H1 (cell line): ENCODE measurements at regions not wholly inside any gene's neighbourhood (a gene's known extent, or its start where the extent isn't known, plus 50 kb on each side); places are given as distances from the start of the nearest gene placed in this dataset.

Experiments used
- CTCF ChIA-PET: fragments of 300-600 bp; sonication (Branson Sonifier 250); formaldehyde crosslinking; loops from one replicate; lab custom pipeline; 2021; ENCODE audit not compliant: partially characterized antibody; lab: Charles Lee
- POLR2A ChIA-PET: fragments of 300-600 bp; sonication (Branson Sonifier 250); formaldehyde crosslinking; loops from one replicate; lab custom pipeline; 2021; ENCODE audit warnings: inconsistent platforms; ENCODE audit not compliant: partially characterized antibody; lab: Charles Lee
- DNase-seq, 2 experiments: peaks; one replicate each; pipeline versions ENCODE4 v3.0.0 to v3.0.0-alpha.2; 2010 to 2022; ENCODE audit warnings: low spot score in 2 of 2, low read depth in 1 of 2, mixed read lengths in 1 of 2
- FAIRE-seq: peaks from 2 replicates; lab custom pipeline; 2011; peaks lifted over from hg19 to GRCh38; lab: Jason Lieb, UNC
- H2AFZ ChIP-seq: 2 replicates; pipeline ENCODE4 v1.8.1; 2012; ENCODE audit warnings: low read length, inconsistent platforms
- H2AK5ac ChIP-seq: 2 replicates; pipeline ENCODE4 v1.6.1; 2013; ENCODE audit warnings: low read depth, low read length
- H2BK120ac ChIP-seq: replicated peaks from 2 replicates; pipeline ENCODE3; 2013; ENCODE audit warnings: low read depth, low read length, inconsistent platforms
- H2BK12ac ChIP-seq: 2 replicates; pipeline ENCODE4 v1.6.1; 2013; ENCODE audit warnings: low read depth, low read length
- H2BK15ac ChIP-seq: 2 replicates; pipeline ENCODE4 v1.6.1; 2013; ENCODE audit warnings: low read length
- H2BK20ac ChIP-seq: 2 replicates; pipeline ENCODE4 v1.6.1; 2013; ENCODE audit warnings: low read length
- H2BK5ac ChIP-seq: 2 replicates; pipeline ENCODE4 v1.6.1; 2013; ENCODE audit warnings: low read depth, low read length
- H3K14ac ChIP-seq: 2 replicates; pipeline ENCODE4 v1.6.1; 2013; ENCODE audit warnings: inconsistent platforms; ENCODE audit not compliant: insufficient read length
- H3K18ac ChIP-seq: 2 replicates; pipeline ENCODE4 v1.6.1; 2013; ENCODE audit warnings: low read length; ENCODE audit errors: extremely low read depth
- H3K23ac ChIP-seq: 2 replicates; pipeline ENCODE4 v1.6.1; 2013; ENCODE audit warnings: inconsistent platforms; ENCODE audit not compliant: insufficient read length
- H3K23me2 ChIP-seq: 2 replicates; pipeline ENCODE4 v1.6.1; 2013; ENCODE audit warnings: low read depth, low read length
- H3K27ac ChIP-seq: 2 replicates; pipeline ENCODE4 v1.6.1; 2011; ENCODE audit warnings: low read depth, low read length, inconsistent platforms
- H3K27me3 ChIP-seq, 4 experiments: replicated peaks in 1 of 4; 1 replicate in 1 of 4; 2 replicates in 3 of 4; pipeline versions ENCODE4 v1.6.1 to v1.8.1; 2011 to 2013; ENCODE audit warnings: low read length in 3 of 4, mild to moderate bottlenecking in 3 of 4, inconsistent platforms in 2 of 4, mixed read lengths in 2 of 4, moderate library complexity in 1 of 4; ENCODE audit not compliant: control insufficient read depth in 3 of 4, insufficient read depth in 3 of 4; ENCODE audit errors: extremely low read depth in 1 of 4
- H3K36me3 ChIP-seq, 4 experiments: 2 replicates each; pipeline versions ENCODE4 v1.6.1 to v1.8.1; 2011 to 2013; ENCODE audit warnings: mild to moderate bottlenecking in 4 of 4, low read length in 3 of 4, moderate library complexity in 2 of 4, control low read depth in 1 of 4, inconsistent platforms in 1 of 4; ENCODE audit not compliant: insufficient read depth in 4 of 4, control insufficient read depth in 2 of 4
- H3K4ac ChIP-seq: replicated peaks from 2 replicates; pipeline ENCODE3; 2013; ENCODE audit warnings: low read length, low read depth, mixed read lengths, inconsistent platforms; ENCODE audit not compliant: insufficient read length
- H3K4me1 ChIP-seq, 4 experiments: replicated peaks in 1 of 4; 1 replicate in 1 of 4; 2 replicates in 3 of 4; pipeline versions ENCODE4 v1.6.1 to v1.8.1; 2011 to 2013; ENCODE audit warnings: low read length in 3 of 4, inconsistent platforms in 2 of 4, mixed read lengths in 1 of 4; ENCODE audit not compliant: insufficient read depth in 4 of 4, control insufficient read depth in 3 of 4
- H3K4me2 ChIP-seq, 2 experiments: 2 replicates each; pipeline versions ENCODE4 v1.6.1 to v1.8.1; 2011 to 2013; ENCODE audit warnings: low read depth in 2 of 2, low read length in 2 of 2, control low read depth in 1 of 2, inconsistent platforms in 1 of 2, mild to moderate bottlenecking in 1 of 2; ENCODE audit not compliant: insufficient read depth in 1 of 2
- H3K4me3 ChIP-seq, 4 experiments: fragments of 200-600, 300-600 bp in 1 of 4; sonication (generic), shearing (Covaris generic), sonication (Bioruptor Twin) in 1 of 4; 2 replicates each; pipeline versions ENCODE4 v1.5.1 to v1.8.1; 2011 to 2016; ENCODE audit warnings: low read length in 4 of 4, low read depth in 3 of 4, control low read depth in 2 of 4, inconsistent platforms in 2 of 4, mild to moderate bottlenecking in 2 of 4, mixed read lengths in 1 of 4, moderate library complexity in 1 of 4; ENCODE audit not compliant: insufficient read depth in 2 of 4; ENCODE audit errors: extremely low read depth in 1 of 4
- H3K56ac ChIP-seq: replicated peaks from 2 replicates; pipeline ENCODE3; 2013; ENCODE audit warnings: low read depth, mild to moderate bottlenecking, mixed read lengths, low read length, inconsistent platforms; ENCODE audit not compliant: insufficient read length
- H3K79me1 ChIP-seq: 2 replicates; pipeline ENCODE4 v1.6.1; 2013; ENCODE audit warnings: low read depth, low read length, control low read depth
- H3K79me2 ChIP-seq, 2 experiments: 2 replicates each; pipeline versions ENCODE4 v1.6.1 to v1.8.1; 2012 to 2013; ENCODE audit warnings: low read length in 2 of 2, mild to moderate bottlenecking in 2 of 2, inconsistent platforms in 1 of 2; ENCODE audit not compliant: insufficient read depth in 2 of 2, control insufficient read depth in 1 of 2
- H3K9ac ChIP-seq, 4 experiments: replicated peaks in 1 of 4; 1 replicate in 1 of 4; 2 replicates in 3 of 4; pipeline versions ENCODE4 v1.6.1 to v1.8.1; 2011 to 2013; ENCODE audit warnings: low read depth in 3 of 4, low read length in 3 of 4, control low read depth in 2 of 4, mild to moderate bottlenecking in 2 of 4, moderate library complexity in 2 of 4, inconsistent platforms in 1 of 4; ENCODE audit errors: extremely low read depth in 1 of 4
- H3K9me3 ChIP-seq, 2 experiments: 2 replicates each; pipeline versions ENCODE4 v1.6.1 to v1.8.1; 2012 to 2013; ENCODE audit warnings: mild to moderate bottlenecking in 2 of 2, moderate library complexity in 2 of 2, control low read depth in 1 of 2, inconsistent platforms in 1 of 2, low read depth in 1 of 2, low read length in 1 of 2, mixed read lengths in 1 of 2; ENCODE audit not compliant: insufficient read depth in 2 of 2
- H4K20me1 ChIP-seq, 2 experiments: replicated peaks in 1 of 2; 2 replicates each; pipeline versions ENCODE3 to v1.8.1; 2011 to 2013; ENCODE audit warnings: inconsistent platforms in 2 of 2, low read length in 2 of 2, mild to moderate bottlenecking in 1 of 2; ENCODE audit not compliant: insufficient read depth in 2 of 2, control insufficient read depth in 1 of 2
- H4K5ac ChIP-seq: 2 replicates; pipeline ENCODE4 v1.6.1; 2013; ENCODE audit warnings: low read length, low read depth, mixed read lengths, inconsistent platforms; ENCODE audit not compliant: insufficient read length
- H4K8ac ChIP-seq: 2 replicates; pipeline ENCODE4 v1.8.0; 2013; ENCODE audit warnings: mild to moderate bottlenecking, moderate library complexity, low read length, inconsistent platforms; ENCODE audit not compliant: insufficient read depth; ENCODE audit errors: extremely low read depth
- H4K91ac ChIP-seq: replicated peaks from 2 replicates; pipeline ENCODE3; 2013; ENCODE audit warnings: low read length, mixed read lengths, inconsistent platforms; ENCODE audit not compliant: insufficient read length
- NANOG ChIP-seq: IDR thresholded peaks from 2 replicates; pipeline ENCODE4 v1.6.1; 2011; ENCODE audit warnings: low read length, low read depth, mild to moderate bottlenecking, inconsistent platforms; ENCODE audit not compliant: insufficient read depth, poor library complexity, severe bottlenecking
- POLR2AphosphoS5 ChIP-seq: IDR thresholded peaks from 2 replicates; pipeline ENCODE4 v1.6.1; 2011; ENCODE audit warnings: low read depth, low read length
- TAF1 ChIP-seq: IDR thresholded peaks from 2 replicates; pipeline ENCODE4 v1.6.1; 2011; ENCODE audit warnings: mild to moderate bottlenecking, low read depth, low read length
- WGBS, 2 experiments: shearing (Covaris generic) in 1 of 2; methylation state at CpG; one replicate each; pipeline versions ENCODE4 v1.1.6 to v1.1.7; 2013 to 2015; ENCODE audit warnings: low lambda C conversion rate in 2 of 2, mixed read lengths in 2 of 2, inconsistent platforms in 1 of 2, low coverage in 1 of 2, missing lambda C conversion rate in 1 of 2; ENCODE audit not compliant: insufficient replicate concordance in 2 of 2, insufficient coverage in 1 of 2, insufficient read length in 1 of 2; ENCODE audit errors: extremely low coverage in 1 of 2, missing lambda C conversion rate in 1 of 2; 5-methylcytosine and 5-hydroxymethylcytosine counted together

DNA sequence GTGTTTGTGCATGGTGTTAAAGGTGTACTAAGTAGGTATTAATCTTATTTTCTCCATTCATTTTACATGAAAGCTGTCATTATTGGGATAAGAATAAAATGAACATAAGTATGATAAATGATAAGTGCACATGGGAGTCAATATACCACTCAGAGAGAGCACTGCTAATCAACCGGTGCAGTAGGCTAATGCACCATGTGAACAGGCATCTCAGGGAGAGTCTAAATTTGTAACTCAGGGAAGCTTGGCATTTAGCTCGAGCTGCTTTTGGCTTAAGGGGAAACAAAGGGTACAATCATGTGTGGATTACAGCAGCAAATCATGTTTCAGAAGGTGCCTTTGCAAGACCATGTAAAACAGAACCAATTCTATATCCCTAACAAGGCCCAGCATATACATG lies 127.4 kb downstream of the MGST1 start:
- no peaks in the 10 kb centered on the region for H3K36me3 ChIP-seq
- H3K4me1 ChIP-seq = no peaks in the 10 kb centered on the region
- no peak overlapping the region for H2BK20ac ChIP-seq
- no peaks in the 10 kb centered on the region for H3K79me2 ChIP-seq
- POLR2A ChIA-PET = no interaction called here
- no peak overlapping the region for H2BK5ac ChIP-seq
- no peak overlapping the region for H3K14ac ChIP-seq
- FAIRE-seq = no peak
- no peak overlapping the region for H2BK12ac ChIP-seq
- H2AK5ac ChIP-seq = no peak overlapping the region
- CTCF ChIA-PET = interaction anchor here (0.6 kb wide), 1 partner anchor 339 kb away, joined by 3 read pairs; no protein-coding TSS in a partner anchor
- H4K91ac ChIP-seq = no peak overlapping the region
- no peak overlapping the region for H2BK15ac ChIP-seq
- no peak overlapping the region for H2BK120ac ChIP-seq
- H3K4ac ChIP-seq = no peak overlapping the region
- no peak for TF ChIP-seq TAF1
- no peak for TF ChIP-seq NANOG
- TF ChIP-seq POLR2AphosphoS5 = no peak
- DNase-seq = no peak
- H3K23me2 ChIP-seq = no peaks in the 10 kb centered on the region
- H4K20me1 ChIP-seq = no peaks in the 10 kb centered on the region
- no peak overlapping the region for H3K18ac ChIP-seq
- H3K4me3 ChIP-seq = no peak overlapping the region
- H3K9me3 ChIP-seq = no peaks in the 10 kb centered on the region
- H3K56ac ChIP-seq = no peak overlapping the region
- no peak overlapping the region for H3K23ac ChIP-seq
- no peaks in the 10 kb centered on the region for H3K79me1 ChIP-seq
- H3K9ac ChIP-seq = no peak overlapping the region
- H3K27ac ChIP-seq = no peak overlapping the region
- H4K5ac ChIP-seq = no peak overlapping the region
- no peak overlapping the region for H2AFZ ChIP-seq
- H4K8ac ChIP-seq = no peak overlapping the region
- H3K4me2 ChIP-seq = no peak overlapping the region
- WGBS, 2 experiments = 74% methylated on average over 2 of the region's 2 CpGs; no CpG with 5 or more reads in 1 of the 2 experiments
- no peaks in the 10 kb centered on the region for H3K27me3 ChIP-seq
